ENCODE measurements at regions not wholly inside any gene's neighbourhood (a gene's known extent, or its start where the extent isn't known, plus 50 kb on each side); places are given as distances from the start of the nearest gene placed in this dataset.

- DNase-seq (ENCODE audit: low spot score) = no peak
- no peak for TF ChIP-seq CTCF (IDR thresholded peaks at IDR 0.05; ENCODE audit: extremely low read depth, insufficient read depth, missing control alignments)
- in situ Hi-C loops (cut with MboI; ENCODE audit: low pct_unique_long_range_greater_than_20kb, low sequenced_read_pairs, unreplicated experiment) = no loop called here
These were observed 507.3 kb upstream of the RGS6 start for GRCh38 chr14:71424941-71425340.

GRCh38 chr14:71426001-71426400 is 506.2 kb upstream of the RGS6 start:
- no peak for TF ChIP-seq CTCF (IDR thresholded peaks at IDR 0.05; ENCODE audit: extremely low read depth, insufficient read depth, missing control alignments)
- DNase-seq (ENCODE audit: low spot score) = no peak
- in situ Hi-C loops (cut with MboI; ENCODE audit: low pct_unique_long_range_greater_than_20kb, low sequenced_read_pairs, unreplicated experiment) = no loop called here

GRCh38 chr14:71429902-71430301 is 502.3 kb upstream of the RGS6 start:
- DNase-seq (ENCODE audit: low spot score) = no peak
- no peak for TF ChIP-seq CTCF (IDR thresholded peaks at IDR 0.05; ENCODE audit: extremely low read depth, insufficient read depth, missing control alignments)
- in situ Hi-C loops (cut with MboI; ENCODE audit: low pct_unique_long_range_greater_than_20kb, low sequenced_read_pairs, unreplicated experiment) = no loop called here

- DNase-seq (ENCODE audit: low spot score) = no peak
- TF ChIP-seq CTCF (IDR thresholded peaks at IDR 0.05; ENCODE audit: extremely low read depth, insufficient read depth, missing control alignments) = no peak
- in situ Hi-C loops (cut with MboI; ENCODE audit: low pct_unique_long_range_greater_than_20kb, low sequenced_read_pairs, unreplicated experiment) = no loop called here
These were observed 501.9 kb upstream of the RGS6 start for GRCh38 chr14:71430321-71430677.

- no peak for TF ChIP-seq CTCF (IDR thresholded peaks at IDR 0.05; ENCODE audit: extremely low read depth, insufficient read depth, missing control alignments)
- DNase-seq (ENCODE audit: low spot score) = no peak
- in situ Hi-C loops (cut with MboI; ENCODE audit: low pct_unique_long_range_greater_than_20kb, low sequenced_read_pairs, unreplicated experiment) = no loop called here
These were observed 501.4 kb upstream of the RGS6 start for GRCh38 chr14:71430678-71431376.

- TF ChIP-seq CTCF (IDR thresholded peaks at IDR 0.05; ENCODE audit: extremely low read depth, insufficient read depth, missing control alignments) = no peak
- DNase-seq (ENCODE audit: low spot score) = no peak
- in situ Hi-C loops (cut with MboI; ENCODE audit: low pct_unique_long_range_greater_than_20kb, low sequenced_read_pairs, unreplicated experiment) = no loop called here
These were observed 499.7 kb upstream of the RGS6 start for GRCh38 chr14:71432334-71433110.
